SK-N-SH (cell line): ENCODE measurements at regions not wholly inside any gene's neighbourhood (a gene's known extent, or its start where the extent isn't known, plus 50 kb on each side); places are given as distances from the start of the nearest gene placed in this dataset.

Experiments
- CTCF ChIP-seq: fragments of 200-600 bp; sonication (generic); IDR thresholded peaks from 2 replicates; pipeline ENCODE4 v1.6.1; 2017; ENCODE audit warnings: antibody characterized with exemption, mild to moderate bottlenecking, moderate library complexity
- JUND ChIP-seq: IDR thresholded peaks from 2 replicates; pipeline ENCODE4 v1.4.0; 2012

- no peak for TF ChIP-seq CTCF
- TF ChIP-seq JUND, result no peak
Observed at GRCh38 chr2:158045362-158045761, 56.3 kb upstream of the UPP2 start.
